Kidney (tissue), 13 donors: ENCODE measurements at regions not wholly inside any gene's neighbourhood (a gene's known extent, or its start where the extent isn't known, plus 50 kb on each side); places are given as distances from the start of the nearest gene placed in this dataset.

Source experiments
- DNase-seq, 5 donors: peaks; one replicate each; pipeline ENCODE4 v3.0.0-alpha.2; 2013 to 2020
- FAIRE-seq: peaks from 2 replicates; lab custom pipeline; 2012; peaks lifted over from hg19 to GRCh38; lab: Jason Lieb, UNC
- H3K27ac ChIP-seq, 2 donors: one replicate each; pipeline ENCODE4 v1.7.0; 2013; ENCODE audit warnings: low read depth in 2 of 2, low read length in 2 of 2, inconsistent platforms in 1 of 2
- H3K27me3 ChIP-seq: one replicate; pipeline ENCODE4 v1.7.1; 2013; ENCODE audit warnings: low read length, inconsistent platforms; ENCODE audit not compliant: control insufficient read depth, insufficient read depth
- H3K36me3 ChIP-seq, 3 donors: one replicate each; pipeline versions ENCODE4 v1.7.0 to v1.7.1; 2013; ENCODE audit warnings: low read length in 3 of 3, control low read depth in 1 of 3, inconsistent platforms in 1 of 3; ENCODE audit not compliant: insufficient read depth in 3 of 3, control insufficient read depth in 2 of 3
- H3K4me1 ChIP-seq, 3 donors: one replicate each; pipeline versions ENCODE4 v1.7.0 to v1.7.1; 2013; ENCODE audit warnings: low read length in 3 of 3, inconsistent platforms in 1 of 3, low read depth in 1 of 3; ENCODE audit not compliant: control insufficient read depth in 2 of 3, insufficient read depth in 2 of 3
- H3K4me3 ChIP-seq, 3 donors: one replicate each; pipeline versions ENCODE4 v1.7.0 to v1.8.1; 2013; ENCODE audit warnings: low read length in 3 of 3, control low read depth in 1 of 3, inconsistent platforms in 1 of 3
- H3K9ac ChIP-seq, 3 donors: one replicate each; pipeline versions ENCODE4 v1.7.0 to v1.7.1; 2013; ENCODE audit warnings: low read length in 3 of 3, control low read depth in 1 of 3, inconsistent platforms in 1 of 3
- H3K9me3 ChIP-seq, 3 donors: one replicate each; pipeline versions ENCODE4 v1.7.0 to v1.7.1; 2013; ENCODE audit warnings: low read length in 3 of 3, control low read depth in 1 of 3, inconsistent platforms in 1 of 3; ENCODE audit not compliant: control insufficient read depth in 2 of 3, insufficient read depth in 1 of 3
- CTCF ChIP-seq: IDR thresholded peaks from 3 replicates; pipeline ENCODE4 v1.5.1; 2012; ENCODE audit warnings: mild to moderate bottlenecking, moderate library complexity, borderline replicate concordance; ENCODE audit not compliant: insufficient read depth; ENCODE audit errors: extremely low read depth
- intact Hi-C: fragments of 100-400 bp; cut with DNase I; formaldehyde crosslinking; loops from one replicate; pipeline ENCODE4 v1.11.1; 2022
- donor health status: control.
- donor health status: control.
- donor health status: control.
- donor health status: control.
- donor health status: control.
- donor health status: DM: yes; HTN: yes; CAD: no.
- donor health status: Normal renal cell carcinoma (clear cell type).

- Histone ChIP-seq H3K27ac (no peak overlapping the region), H3K36me3 (no peaks in the 10 kb centered on the region), H3K9me3 (no peaks in the 10 kb centered on the region), H3K4me1 (no peaks in the 10 kb centered on the region), H3K4me3 (no peak overlapping the region), H3K27me3 (no peaks in the 10 kb centered on the region), H3K9ac (no peak overlapping the region)
- FAIRE-seq (no peak), DNase-seq (peak in 1 of 5 donors; percentile 35)
- intact Hi-C loops: no loop called here
- no peak for TF ChIP-seq CTCF
These were observed 377.8 kb upstream of the TNRC6C start for GRCh38 chr17:77580531-77581270.

- Histone ChIP-seq H3K4me3 (no peak overlapping the region), H3K27ac (no peak overlapping the region), H3K36me3 (no peaks in the 10 kb centered on the region), H3K27me3 (no peaks in the 10 kb centered on the region), H3K4me1 (no peaks in the 10 kb centered on the region), H3K9ac (no peak overlapping the region), H3K9me3 (no peaks in the 10 kb centered on the region)
- FAIRE-seq: no peak
- intact Hi-C loops: no loop called here
- TF ChIP-seq CTCF: no peak
- DNase-seq: no peak
These were observed 377.0 kb upstream of the TNRC6C start for GRCh38 chr17:77581480-77581879.

GRCh38 chr17:77585142-77585860 lies 373.2 kb upstream of the TNRC6C start:
- Histone ChIP-seq H3K27ac (no peak overlapping the region), H3K27me3 (no peaks in the 10 kb centered on the region), H3K9ac (no peak overlapping the region), H3K36me3 (no peaks in the 10 kb centered on the region), H3K4me1 (no peaks in the 10 kb centered on the region), H3K4me3 (no peak overlapping the region), H3K9me3 (peaks cover 0 to 2% (median 0%) of the 10 kb centered on the region in 3 donors)
- no peak for TF ChIP-seq CTCF
- FAIRE-seq: no peak
- intact Hi-C loops: no loop called here
- no peak for DNase-seq
